ENCODE measurements at regions not wholly inside any gene's neighbourhood (a gene's known extent, or its start where the extent isn't known, plus 50 kb on each side); places are given as distances from the start of the nearest gene placed in this dataset.

- no peaks in the 10 kb centered on the region for H3F3A ChIP-seq (ENCODE audit: insufficient read depth)
- H3K36me3 ChIP-seq (ENCODE audit: low read length), result no peaks in the 10 kb centered on the region
- H4K20me1 ChIP-seq (ENCODE audit: low read depth, low read length), result no peaks in the 10 kb centered on the region
- no peaks in the 10 kb centered on the region for H3K9me2 ChIP-seq (replicated peaks; ENCODE audit: insufficient read depth, low read length)
- H3K9me3 ChIP-seq (ENCODE audit: insufficient read depth, low read length), result no peaks in the 10 kb centered on the region
- no peak overlapping the region for H3K9ac ChIP-seq (ENCODE audit: low read length)
- H3K27me3 ChIP-seq (ENCODE audit: low read length), result no peaks in the 10 kb centered on the region
- TF ChIP-seq CTCF (IDR thresholded peaks at IDR 0.05; ENCODE audit: insufficient read depth, low read length, poor library complexity, severe bottlenecking), result no peak
- TF ChIP-seq EZH2phosphoT487 (conservative IDR thresholded peaks at IDR 0.05; ENCODE audit: low read length), result no peak
- H3K4me2 ChIP-seq (ENCODE audit: low read depth, low read length, poor library complexity, severe bottlenecking), result no peak overlapping the region
- no peak overlapping the region for H2AFZ ChIP-seq (ENCODE audit: low read depth, low read length, severe bottlenecking)
- no peaks in the 10 kb centered on the region for H3K79me2 ChIP-seq (ENCODE audit: insufficient read depth, low read length)
- H3K27ac ChIP-seq (ENCODE audit: low read depth, low read length), result no peak overlapping the region
- H3K4me3 ChIP-seq (ENCODE audit: insufficient read depth, low read length, poor library complexity, severe bottlenecking), result no peak overlapping the region
These were observed 153.0 kb upstream of the SMIM23 start for GRCh38 chr5:171632616-171633015.

GRCh38 chr5:171633776-171634470, 151.7 kb upstream of the SMIM23 start:
- Histone ChIP-seq H3K9me2 (replicated peaks; ENCODE audit: insufficient read depth, low read length) (no peaks in the 10 kb centered on the region), H3K4me3 (ENCODE audit: insufficient read depth, low read length, poor library complexity, severe bottlenecking) (no peak overlapping the region), H4K20me1 (ENCODE audit: low read depth, low read length) (no peaks in the 10 kb centered on the region), H2AFZ (ENCODE audit: low read depth, low read length, severe bottlenecking) (no peak overlapping the region), H3K27me3 (ENCODE audit: low read length) (no peaks in the 10 kb centered on the region), H3K79me2 (ENCODE audit: insufficient read depth, low read length) (no peaks in the 10 kb centered on the region), H3K9me3 (ENCODE audit: insufficient read depth, low read length) (no peaks in the 10 kb centered on the region), H3K9ac (ENCODE audit: low read length) (no peak overlapping the region), H3F3A (ENCODE audit: insufficient read depth) (no peaks in the 10 kb centered on the region), H3K4me2 (ENCODE audit: low read depth, low read length, poor library complexity, severe bottlenecking) (no peak overlapping the region), H3K27ac (ENCODE audit: low read depth, low read length) (no peak overlapping the region), H3K36me3 (ENCODE audit: low read length) (no peaks in the 10 kb centered on the region)
- TF ChIP-seq CTCF (IDR thresholded peaks at IDR 0.05; ENCODE audit: insufficient read depth, low read length, poor library complexity, severe bottlenecking) (no peak), EZH2phosphoT487 (conservative IDR thresholded peaks at IDR 0.05; ENCODE audit: low read length) (no peak)

GRCh38 chr5:171634511-171634910, 151.1 kb upstream of the SMIM23 start:
- Histone ChIP-seq H3K9me3 (ENCODE audit: insufficient read depth, low read length) (no peaks in the 10 kb centered on the region), H3K4me2 (ENCODE audit: low read depth, low read length, poor library complexity, severe bottlenecking) (no peak overlapping the region), H3K9me2 (replicated peaks; ENCODE audit: insufficient read depth, low read length) (no peaks in the 10 kb centered on the region), H4K20me1 (ENCODE audit: low read depth, low read length) (no peaks in the 10 kb centered on the region), H3K4me3 (ENCODE audit: insufficient read depth, low read length, poor library complexity, severe bottlenecking) (no peak overlapping the region), H2AFZ (ENCODE audit: low read depth, low read length, severe bottlenecking) (no peak overlapping the region), H3F3A (ENCODE audit: insufficient read depth) (no peaks in the 10 kb centered on the region), H3K9ac (ENCODE audit: low read length) (no peak overlapping the region), H3K36me3 (ENCODE audit: low read length) (no peaks in the 10 kb centered on the region), H3K79me2 (ENCODE audit: insufficient read depth, low read length) (no peaks in the 10 kb centered on the region), H3K27me3 (ENCODE audit: low read length) (no peaks in the 10 kb centered on the region), H3K27ac (ENCODE audit: low read depth, low read length) (no peak overlapping the region)
- no peak for TF ChIP-seq EZH2phosphoT487 (conservative IDR thresholded peaks at IDR 0.05; ENCODE audit: low read length)
- no peak for TF ChIP-seq CTCF (IDR thresholded peaks at IDR 0.05; ENCODE audit: insufficient read depth, low read length, poor library complexity, severe bottlenecking)
